Mammary epithelial cell (primary cell): ENCODE measurements at regions not wholly inside any gene's neighbourhood (a gene's known extent, or its start where the extent isn't known, plus 50 kb on each side); places are given as distances from the start of the nearest gene placed in this dataset.

Experiments used
- CTCF ChIP-seq, 2 donors: IDR thresholded peaks in 1 of 2; conservative IDR thresholded peaks in 1 of 2; 2 replicates each; pipeline ENCODE4 v1.5.1; 2011 to 2012; ENCODE audit warnings: inconsistent platforms in 2 of 2, low read length in 2 of 2, mild to moderate bottlenecking in 2 of 2, control low read depth in 1 of 2, low read depth in 1 of 2; ENCODE audit not compliant: insufficient read depth in 1 of 2; ENCODE audit errors: extremely low read depth in 1 of 2
- EZH2 ChIP-seq: IDR thresholded peaks from 2 replicates; pipeline ENCODE4 v1.6.1; 2012; ENCODE audit warnings: low read length, inconsistent platforms, borderline replicate concordance

- TF ChIP-seq CTCF (conservative IDR thresholded peaks at IDR 0.05 in 1 of 2, IDR thresholded peaks at IDR 0.05 in 1 of 2; ENCODE audit: extremely low read depth in 1 of 2, insufficient read depth in 1 of 2, low read depth in 1 of 2, low read length in 2 of 2) = no peak
- no peak for TF ChIP-seq EZH2
Measured at GRCh38 chr13:66208589-66208988, 1021.5 kb downstream of the PCDH9 start.
